ENCODE measurements at regions not wholly inside any gene's neighbourhood (a gene's known extent, or its start where the extent isn't known, plus 50 kb on each side); places are given as distances from the start of the nearest gene placed in this dataset.

GRCh38 chr5:17330386-17330785 lies 113.0 kb downstream of the BASP1 start:
- TF ChIP-seq CTCF (IDR thresholded peaks at IDR 0.05) (no peak), EZH2phosphoT487 (IDR thresholded peaks at IDR 0.05) (no peak), EZH2 (IDR thresholded peaks at IDR 0.05) (no peak)
